CD4-positive, CD25-positive, alpha-beta regulatory T cell (primary cell): ENCODE measurements at regions not wholly inside any gene's neighbourhood (a gene's known extent, or its start where the extent isn't known, plus 50 kb on each side); places are given as distances from the start of the nearest gene placed in this dataset.

Experiments used
- ATAC-seq, 2 donors: fragments of 150-1000 bp; cut with Tn5 transposase; one replicate each; pipeline ENCODE4 v1.10.0; 2021; ENCODE audit warnings: low read depth in 2 of 2, moderate number of reproducible peaks in 2 of 2, moderate library complexity in 1 of 2
- DNase-seq, 3 donors: peaks; one replicate each; pipeline versions ENCODE4 v3.0.0 to v3.0.0-alpha.2; 2012 to 2022; ENCODE audit warnings: mixed read lengths in 1 of 3
- H3K27ac ChIP-seq: one replicate; pipeline ENCODE4 v1.7.0; 2013; ENCODE audit warnings: mild to moderate bottlenecking, low read length; ENCODE audit not compliant: insufficient read depth, poor library complexity, severe bottlenecking
- H3K27me3 ChIP-seq: one replicate; pipeline ENCODE4 v1.7.0; 2013; ENCODE audit warnings: low read length; ENCODE audit not compliant: control insufficient read depth, insufficient read depth
- H3K36me3 ChIP-seq: one replicate; pipeline ENCODE4 v1.7.0; 2013; ENCODE audit warnings: mild to moderate bottlenecking, low read length, moderate library complexity; ENCODE audit not compliant: control insufficient read depth, insufficient read depth
- H3K4me1 ChIP-seq: 2 replicates; pipeline ENCODE4 v1.7.0; 2013; ENCODE audit warnings: mild to moderate bottlenecking, low read length; ENCODE audit not compliant: insufficient read depth, control insufficient read depth, poor library complexity, severe bottlenecking
- H3K4me3 ChIP-seq: one replicate; pipeline ENCODE4 v1.7.0; 2013; ENCODE audit warnings: low read depth, mild to moderate bottlenecking, low read length, moderate library complexity
- H3K9me3 ChIP-seq, 2 experiments: 1 replicate in 1 of 2; 2 replicates in 1 of 2; pipeline ENCODE4 v1.7.0; 2013; ENCODE audit warnings: low read length in 2 of 2, mild to moderate bottlenecking in 1 of 2, moderate library complexity in 1 of 2; ENCODE audit not compliant: control insufficient read depth in 2 of 2
- H3K27ac Mint-ChIP-seq, 3 donors: one replicate each; pipeline ENCODE4 v1.8.0; 2020 to 2022; ENCODE audit warnings: mild to moderate bottlenecking in 3 of 3, mixed read lengths in 3 of 3, moderate library complexity in 2 of 3
- H3K27me3 Mint-ChIP-seq: one replicate; pipeline ENCODE4 v1.8.0; 2022; ENCODE audit warnings: mild to moderate bottlenecking, mixed read lengths
- H3K36me3 Mint-ChIP-seq: one replicate; pipeline ENCODE4 v1.8.0; 2020; ENCODE audit warnings: mixed read lengths
- H3K4me1 Mint-ChIP-seq, 4 donors: one replicate each; pipeline ENCODE4 v1.8.0; 2020 to 2022; ENCODE audit warnings: mixed read lengths in 4 of 4, mild to moderate bottlenecking in 1 of 4
- H3K4me3 Mint-ChIP-seq, 4 donors: one replicate each; pipeline ENCODE4 v1.8.0; 2020 to 2022; ENCODE audit warnings: mild to moderate bottlenecking in 4 of 4, mixed read lengths in 4 of 4, moderate library complexity in 3 of 4
- H3K9me3 Mint-ChIP-seq, 7 donors: one replicate each; pipeline ENCODE4 v1.8.0; 2020 to 2022; ENCODE audit warnings: mixed read lengths in 7 of 7, mild to moderate bottlenecking in 3 of 7, moderate library complexity in 2 of 7

DNA sequence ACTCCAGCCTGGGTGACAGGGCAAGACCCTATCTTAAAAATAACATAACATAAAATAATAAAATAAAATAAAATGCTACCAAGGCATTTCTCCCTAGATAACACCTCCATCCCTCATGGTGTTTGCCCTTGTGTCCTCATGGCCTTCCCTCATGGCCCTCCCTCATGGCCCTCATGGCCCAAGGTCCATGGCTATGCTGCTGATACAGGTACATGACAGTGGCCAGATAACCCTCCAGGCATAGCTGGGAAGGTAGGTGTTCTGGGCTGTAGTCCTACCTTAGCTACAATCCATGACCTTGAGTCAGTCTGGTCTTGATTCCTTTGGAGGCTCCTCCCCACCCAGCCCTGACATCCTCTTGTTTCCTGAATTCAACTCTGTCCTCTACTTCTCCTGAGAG is 75.2 kb downstream of the PJA1 start:
- H3K36me3 ChIP-seq: no peaks in the 10 kb centered on the region
- no peak for DNase-seq
- no peaks in the 10 kb centered on the region for H3K27me3 ChIP-seq
- H3K4me1 ChIP-seq: no peaks in the 10 kb centered on the region
- no peak overlapping the region for H3K4me3 Mint-ChIP-seq
- H3K9me3 ChIP-seq: no peaks in the 10 kb centered on the region
- no peak overlapping the region for H3K4me3 ChIP-seq
- H3K36me3 Mint-ChIP-seq: no peaks in the 10 kb centered on the region
- no peaks in the 10 kb centered on the region for H3K4me1 Mint-ChIP-seq
- no peak overlapping the region for H3K27ac Mint-ChIP-seq
- peaks cover 10% of the 10 kb centered on the region for H3K27me3 Mint-ChIP-seq
- H3K27ac ChIP-seq: no peak overlapping the region
- H3K9me3 Mint-ChIP-seq: no peaks in the 10 kb centered on the region
- no peak for ATAC-seq

DNA sequence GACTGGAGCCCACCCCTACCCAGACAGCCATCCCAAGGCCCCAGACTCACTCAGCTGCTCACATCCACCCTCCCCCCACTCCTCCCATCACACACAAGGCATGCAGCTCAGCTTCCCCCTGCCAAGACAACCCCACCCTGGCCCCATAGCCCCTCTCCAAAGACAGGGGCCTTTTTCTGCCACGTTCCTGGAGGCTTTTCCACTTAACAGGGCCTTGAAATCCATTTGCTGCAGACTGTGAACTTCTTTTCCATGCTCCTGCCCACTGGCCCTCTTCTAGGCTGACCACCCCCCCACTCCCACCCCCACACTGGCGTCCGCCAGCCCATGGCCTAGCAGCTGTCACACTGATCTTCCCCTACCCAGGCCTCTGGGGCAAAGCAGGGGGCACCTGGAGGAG is 76.0 kb downstream of the PJA1 start:
- Mint-ChIP-seq H3K4me3 (no peak overlapping the region), H3K9me3 (no peaks in the 10 kb centered on the region)

DNA sequence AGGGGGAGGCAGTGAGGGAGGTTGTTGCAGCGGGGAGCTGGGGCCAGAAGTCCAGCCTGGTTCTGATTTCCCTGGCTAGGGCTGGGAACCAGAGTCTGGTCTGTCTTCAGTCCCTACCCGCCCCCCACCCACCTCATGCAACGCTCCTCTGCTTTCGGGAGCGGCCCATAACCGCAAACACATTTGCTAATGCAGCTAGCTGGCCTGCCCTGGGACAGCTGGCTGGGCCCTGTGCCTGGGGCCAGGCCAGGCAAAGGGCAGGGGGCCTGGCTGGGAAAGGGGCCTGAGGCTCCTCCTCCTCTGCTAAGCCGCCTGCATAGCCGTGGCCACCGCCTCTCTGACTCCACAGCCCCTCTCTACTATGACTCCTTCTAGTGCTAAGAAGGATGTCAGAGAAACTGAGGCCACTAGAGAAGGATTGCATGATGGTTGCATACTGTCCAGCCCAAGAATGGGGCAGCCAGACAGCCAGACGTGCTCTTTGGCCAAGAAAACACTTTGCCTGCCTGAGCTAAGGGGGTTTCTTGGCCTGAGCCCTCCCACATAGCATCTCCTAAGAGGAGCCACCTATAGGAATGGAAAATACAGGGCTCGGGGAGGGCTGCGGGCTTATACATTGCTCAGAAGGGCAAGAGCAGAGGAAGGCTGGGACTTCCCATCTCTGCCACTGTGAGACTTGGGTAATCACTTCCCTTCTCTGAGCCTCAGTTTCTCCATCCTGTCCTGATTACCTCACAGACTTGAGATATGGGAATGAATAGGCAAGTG is 76.9 kb downstream of the PJA1 start:
- no peak for DNase-seq
- no peak overlapping the region for H3K4me3 ChIP-seq

More for the DNA sequence above, 76.0 kb downstream of the PJA1 start:
- peaks cover 10% of the 10 kb centered on the region for H3K27me3 Mint-ChIP-seq
- H3K27me3 ChIP-seq: no peaks in the 10 kb centered on the region
- ATAC-seq (no peak), DNase-seq (no peak)
- no peak overlapping the region for H3K4me3 ChIP-seq
- no peak overlapping the region for H3K27ac ChIP-seq
- H3K36me3 ChIP-seq: no peaks in the 10 kb centered on the region
- no peaks in the 10 kb centered on the region for H3K9me3 ChIP-seq
- H3K4me1 ChIP-seq: no peaks in the 10 kb centered on the region
- H3K4me1 Mint-ChIP-seq: no peaks in the 10 kb centered on the region
- no peaks in the 10 kb centered on the region for H3K36me3 Mint-ChIP-seq
- H3K27ac Mint-ChIP-seq: no peak overlapping the region

DNA sequence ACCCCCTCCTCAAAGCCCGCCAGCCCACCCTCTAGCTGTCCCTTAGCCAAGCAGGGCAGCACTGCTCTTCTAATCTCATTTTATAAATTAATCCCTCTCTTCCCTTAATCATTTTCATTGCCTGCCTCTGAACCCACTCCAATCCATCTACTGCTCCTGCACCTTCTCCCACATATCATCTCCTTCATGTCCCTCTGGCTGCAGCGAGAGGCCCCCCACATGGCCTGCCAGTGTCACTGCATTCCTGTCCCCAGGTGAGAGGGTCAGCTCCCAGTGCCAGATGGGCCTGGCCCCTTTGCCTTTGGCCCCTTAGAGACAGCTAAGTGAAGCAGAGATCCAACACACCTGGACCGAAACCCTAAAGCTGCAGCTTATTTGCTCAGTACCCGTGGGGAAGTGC is 79.4 kb downstream of the PJA1 start:
- no peak overlapping the region for H3K27ac ChIP-seq
- Mint-ChIP-seq H3K27me3 (peaks cover 9% of the 10 kb centered on the region), H3K9me3 (no peaks in the 10 kb centered on the region), H3K27ac (no peak overlapping the region), H3K4me3 (no peak overlapping the region), H3K4me1 (no peaks in the 10 kb centered on the region), H3K36me3 (no peaks in the 10 kb centered on the region)
- no peak overlapping the region for H3K4me3 ChIP-seq
- H3K4me1 ChIP-seq: no peaks in the 10 kb centered on the region
- H3K9me3 ChIP-seq: no peaks in the 10 kb centered on the region
- H3K27me3 ChIP-seq: no peaks in the 10 kb centered on the region
- no peak for DNase-seq
- H3K36me3 ChIP-seq: no peaks in the 10 kb centered on the region
- no peak for ATAC-seq

More for the DNA sequence above, 76.9 kb downstream of the PJA1 start:
- no peak overlapping the region for H3K4me3 Mint-ChIP-seq
- Histone ChIP-seq H3K9me3 (no peaks in the 10 kb centered on the region), H3K27me3 (no peaks in the 10 kb centered on the region), H3K4me1 (no peaks in the 10 kb centered on the region), H3K27ac (no peak overlapping the region), H3K36me3 (no peaks in the 10 kb centered on the region)
- H3K36me3 Mint-ChIP-seq: no peaks in the 10 kb centered on the region
- H3K27ac Mint-ChIP-seq: no peak overlapping the region
- ATAC-seq: no peak
- no peaks in the 10 kb centered on the region for H3K4me1 Mint-ChIP-seq
- no peaks in the 10 kb centered on the region for H3K9me3 Mint-ChIP-seq
- H3K27me3 Mint-ChIP-seq: peaks cover 10% of the 10 kb centered on the region

DNA sequence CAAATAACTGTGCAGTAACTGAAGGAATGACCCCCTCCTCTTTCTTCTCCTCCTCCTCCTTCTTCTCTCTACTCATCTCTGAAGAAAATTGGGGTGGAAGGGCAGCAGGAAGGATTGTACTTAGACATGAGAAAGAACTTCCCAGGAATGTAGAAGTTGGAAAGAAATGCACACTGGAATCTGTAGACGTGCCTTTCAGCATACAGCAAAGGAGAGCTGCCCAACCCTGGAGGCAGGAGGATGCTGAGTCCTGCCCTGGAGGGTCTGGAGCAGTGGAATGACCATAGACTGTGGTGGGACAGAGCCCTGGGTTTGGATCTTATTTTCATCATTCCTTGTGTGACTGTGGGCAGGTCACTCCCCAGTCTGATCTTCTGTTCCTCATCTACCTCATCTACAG is 80.1 kb downstream of the PJA1 start:
- H3K4me1 Mint-ChIP-seq: no peaks in the 10 kb centered on the region
- no peaks in the 10 kb centered on the region for H3K4me1 ChIP-seq
- no peak overlapping the region for H3K4me3 ChIP-seq
- H3K36me3 ChIP-seq: no peaks in the 10 kb centered on the region
- ATAC-seq (no peak), DNase-seq (no peak)
- H3K27ac ChIP-seq: no peak overlapping the region
- H3K27me3 ChIP-seq: no peaks in the 10 kb centered on the region
- no peaks in the 10 kb centered on the region for H3K9me3 ChIP-seq
- peaks cover 4% of the 10 kb centered on the region for H3K27me3 Mint-ChIP-seq
- H3K27ac Mint-ChIP-seq: no peak overlapping the region
- H3K9me3 Mint-ChIP-seq: no peaks in the 10 kb centered on the region
- no peak overlapping the region for H3K4me3 Mint-ChIP-seq
- H3K36me3 Mint-ChIP-seq: no peaks in the 10 kb centered on the region

DNA sequence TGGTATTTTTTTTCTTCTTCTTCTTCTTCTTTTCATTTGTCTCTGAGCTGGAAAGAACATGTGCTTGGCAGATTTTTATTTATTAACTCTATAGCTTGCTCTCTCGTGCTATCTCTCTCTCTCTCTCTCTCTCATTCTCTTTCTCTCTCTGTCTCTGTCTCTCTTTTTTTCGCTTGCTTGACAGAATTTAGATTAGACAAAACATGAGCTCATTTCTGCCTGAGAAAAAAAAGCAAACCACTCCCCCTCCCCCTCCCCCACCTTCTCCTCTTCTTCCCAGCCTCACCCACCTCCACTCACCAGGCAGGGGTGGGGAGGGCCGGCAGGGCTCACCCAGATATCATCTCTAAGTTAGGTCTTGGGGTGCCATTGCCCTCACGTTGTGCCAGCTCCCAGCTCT is 81.5 kb downstream of the PJA1 start:
- Mint-ChIP-seq H3K36me3 (no peaks in the 10 kb centered on the region), H3K27me3 (peaks cover 8% of the 10 kb centered on the region), H3K27ac (no peak overlapping the region), H3K9me3 (no peaks in the 10 kb centered on the region), H3K4me1 (no peaks in the 10 kb centered on the region), H3K4me3 (no peak overlapping the region)
- H3K27me3 ChIP-seq: no peaks in the 10 kb centered on the region
- ATAC-seq (no peak), DNase-seq (no peak)
- no peak overlapping the region for H3K4me3 ChIP-seq
- no peak overlapping the region for H3K27ac ChIP-seq
- H3K9me3 ChIP-seq: no peaks in the 10 kb centered on the region
- H3K36me3 ChIP-seq: no peaks in the 10 kb centered on the region
- no peaks in the 10 kb centered on the region for H3K4me1 ChIP-seq

DNA sequence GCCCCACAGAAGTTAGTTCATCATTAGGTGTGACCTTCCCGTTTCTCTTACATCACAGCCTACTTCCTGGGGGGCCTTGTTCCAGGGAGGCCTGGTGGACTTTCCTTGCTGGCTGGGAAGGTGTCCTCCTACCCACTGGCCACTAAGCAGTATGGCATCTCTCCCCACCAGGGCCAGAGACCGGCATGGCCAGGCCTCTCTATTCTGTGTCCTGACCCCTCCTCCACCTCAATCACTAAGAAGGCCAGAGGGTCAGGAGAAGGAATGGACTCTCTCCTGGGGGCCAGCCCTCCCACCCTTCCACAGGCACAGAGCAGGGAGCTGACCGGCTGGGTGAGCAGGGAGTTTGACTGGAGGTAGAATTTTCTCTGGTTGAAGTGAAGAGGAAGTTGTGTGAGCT is 81.9 kb downstream of the PJA1 start:
- Histone ChIP-seq H3K36me3 (no peaks in the 10 kb centered on the region), H3K27me3 (no peaks in the 10 kb centered on the region), H3K4me3 (no peak overlapping the region), H3K4me1 (no peaks in the 10 kb centered on the region), H3K9me3 (no peaks in the 10 kb centered on the region), H3K27ac (no peak overlapping the region)
- no peak for ATAC-seq
- H3K36me3 Mint-ChIP-seq: no peaks in the 10 kb centered on the region
- H3K27ac Mint-ChIP-seq: no peak overlapping the region
- H3K4me1 Mint-ChIP-seq: no peaks in the 10 kb centered on the region
- no peak overlapping the region for H3K4me3 Mint-ChIP-seq
- DNase-seq: no peak
- H3K9me3 Mint-ChIP-seq: no peaks in the 10 kb centered on the region
- peaks cover 8% of the 10 kb centered on the region for H3K27me3 Mint-ChIP-seq

DNA sequence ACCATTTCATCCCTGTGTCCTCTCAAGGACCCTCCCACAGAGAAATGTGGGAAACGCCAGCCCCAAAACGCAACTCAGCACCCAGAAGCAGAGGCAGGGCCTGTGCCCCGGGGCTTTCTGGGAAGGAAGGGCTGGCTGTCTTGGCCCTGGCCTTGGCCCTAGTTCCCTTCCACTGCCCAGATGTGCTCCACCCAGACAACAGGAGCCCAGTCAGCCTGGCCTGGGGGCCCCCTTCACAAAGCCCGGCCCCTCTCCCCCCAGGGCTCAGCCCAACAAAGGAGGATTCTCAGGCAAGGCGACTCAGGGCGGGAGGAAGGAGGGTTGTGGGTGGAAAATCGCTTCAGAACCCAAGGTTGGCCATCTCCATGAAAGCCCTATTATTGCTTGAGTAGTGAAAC is 82.5 kb downstream of the PJA1 start:
- Mint-ChIP-seq H3K27me3 (peaks cover 8% of the 10 kb centered on the region), H3K36me3 (no peaks in the 10 kb centered on the region), H3K4me1 (no peaks in the 10 kb centered on the region), H3K27ac (no peak overlapping the region), H3K9me3 (no peaks in the 10 kb centered on the region), H3K4me3 (no peak overlapping the region)
- DNase-seq (no peak), ATAC-seq (no peak)
- H3K27me3 ChIP-seq: no peaks in the 10 kb centered on the region
- no peaks in the 10 kb centered on the region for H3K36me3 ChIP-seq
- H3K9me3 ChIP-seq: no peaks in the 10 kb centered on the region
- no peaks in the 10 kb centered on the region for H3K4me1 ChIP-seq
- H3K27ac ChIP-seq: no peak overlapping the region
- no peak overlapping the region for H3K4me3 ChIP-seq
